ENCODE measurements at regions not wholly inside any gene's neighbourhood (a gene's known extent, or its start where the extent isn't known, plus 50 kb on each side); places are given as distances from the start of the nearest gene placed in this dataset.
A peak's percentile ranks its signal among the peaks of the same experiment; 100 is the strongest.

GRCh38 chr10:104546756-104547155 is 94.3 kb upstream of the SORCS3 start:
- Histone ChIP-seq H3K4me1 (ENCODE audit: control insufficient read depth in 1 of 2, insufficient read depth in 2 of 2, low read length in 2 of 2) (no peaks in the 10 kb centered on the region), H2AFZ (ENCODE audit: low read depth, low read length, poor library complexity, severe bottlenecking) (no peak overlapping the region), H3K27ac (ENCODE audit: low read depth, low read length) (no peak overlapping the region), H3K36me3 (ENCODE audit: control insufficient read depth in 1 of 2, insufficient read depth in 2 of 2, low read length in 2 of 2) (no peaks in the 10 kb centered on the region), H3K4me2 (ENCODE audit: low read length) (no peak overlapping the region), H3K79me2 (ENCODE audit: insufficient read depth, low read length) (no peaks in the 10 kb centered on the region), H3K9ac (ENCODE audit: low read length) (no peak overlapping the region), H3K9me2 (ENCODE audit: insufficient read depth) (no peaks in the 10 kb centered on the region), H4K20me1 (ENCODE audit: insufficient read depth) (no peaks in the 10 kb centered on the region), H3K27me3 (ENCODE audit: insufficient read depth, low read length) (peaks cover 60% of the 10 kb centered on the region), H3K4me3 (replicated peaks in 1 of 2; ENCODE audit: low read depth in 1 of 2, low read length in 2 of 2) (no peak overlapping the region), H3K9me3 (ENCODE audit: control insufficient read depth in 1 of 2, insufficient read depth in 1 of 2, low read depth in 1 of 2, low read length in 2 of 2) (no peaks in the 10 kb centered on the region)
- TF ChIP-seq REST (IDR thresholded peaks at IDR 0.05; ENCODE audit: low read depth), result no peak
- no peak for TF ChIP-seq SRF (IDR thresholded peaks at IDR 0.05; ENCODE audit: low read depth)
- no peak for TF ChIP-seq POLR2A (IDR thresholded peaks at IDR 0.05; ENCODE audit: borderline replicate concordance, extremely low read depth, insufficient read depth, insufficient read length)
- TF ChIP-seq SP1 (IDR thresholded peaks at IDR 0.05; ENCODE audit: low read depth), result no peak
- no peak for TF ChIP-seq POLR2AphosphoS5 (IDR thresholded peaks at IDR 0.05; ENCODE audit: low read depth, low read length)
- TF ChIP-seq RAD21 (IDR thresholded peaks at IDR 0.05; ENCODE audit: low read depth), result peak; percentile 37; the same call in 1 of the 2 replicates
- TF ChIP-seq SIN3A (IDR thresholded peaks at IDR 0.05; ENCODE audit: low read depth), result no peak
- peak; percentile 6 to 24 (median 16); a peak in 2 of 6 replicates for TF ChIP-seq CTCF (IDR thresholded peaks at IDR 0.05 in 2 of 3, conservative IDR thresholded peaks at IDR 0.05 in 1 of 3; ENCODE audit: borderline replicate concordance in 1 of 3, insufficient read depth in 1 of 3, low read depth in 2 of 3, low read length in 2 of 3)
- TF ChIP-seq CEBPB (IDR thresholded peaks at IDR 0.05; ENCODE audit: low read depth), result no peak
- TF ChIP-seq ZNF274 (IDR thresholded peaks at IDR 0.05; ENCODE audit: low read depth, low read length), result no peak
- ChIA-PET CTCF (interaction anchor here (1.4 kb wide), 1 partner anchor 140 kb away, joined by 5 read pairs; no protein-coding TSS in a partner anchor), POLR2A (no interaction called here), RAD21 (ENCODE audit: low non-redundant PET in 1 of 2, low total read pairs in 2 of 2, uncharacterized antibody in 2 of 2, unreplicated experiment in 2 of 2) (no interaction called here)
- no peak for DNase-seq (ENCODE audit: low read depth, low spot score)
- intact Hi-C loops (cut with micrococcal nuclease), result no loop called here
- peak; percentile 78 for ATAC-seq
- BruUV-seq (replicated peaks), result no TSS peak
